ENCODE measurements at regions not wholly inside any gene's neighbourhood (a gene's known extent, or its start where the extent isn't known, plus 50 kb on each side); places are given as distances from the start of the nearest gene placed in this dataset.

- H3K27ac ChIP-seq: no peak overlapping the region
- intact Hi-C loops (cut with DNase I): no loop called here
- TF ChIP-seq POLR2AphosphoS5 (IDR thresholded peaks at IDR 0.05) (no peak), POLR2A (IDR thresholded peaks at IDR 0.05) (no peak), CTCF (IDR thresholded peaks at IDR 0.05) (no peak)
Measured at GRCh38 chr3:30372837-30373236, 233.6 kb upstream of the TGFBR2 start.

GRCh38 chr3:30384546-30385072 is 221.8 kb upstream of the TGFBR2 start:
- H3K27ac ChIP-seq: no peak overlapping the region
- H3K27me3 ChIP-seq: no peaks in the 10 kb centered on the region
- intact Hi-C loops (cut with DNase I): no loop called here
- H3K9me3 ChIP-seq: no peaks in the 10 kb centered on the region
- no peak for DNase-seq
- no peaks in the 10 kb centered on the region for H3K36me3 ChIP-seq
- H3K4me3 ChIP-seq: no peak overlapping the region
- TF ChIP-seq POLR2A (IDR thresholded peaks at IDR 0.05) (no peak), CTCF (IDR thresholded peaks at IDR 0.05) (no peak), EP300 (IDR thresholded peaks at IDR 0.05) (no peak), POLR2AphosphoS5 (IDR thresholded peaks at IDR 0.05) (no peak)
- 66 to 90% methylated on average over 2 of the region's 2 CpGs for WGBS, 2 donors
- no peaks in the 10 kb centered on the region for H3K4me1 ChIP-seq

More at GRCh38 chr3:30372837-30373236, 233.6 kb upstream of the TGFBR2 start:
- H3K4me1 ChIP-seq: peaks cover 0 to 21% (median 12%) of the 10 kb centered on the region in 4 donors
- WGBS, 2 donors: 62 to 67% methylated on average over 3 of the region's 3 CpGs
- no peak overlapping the region for H3K4me3 ChIP-seq
- DNase-seq: no peak
- H3K36me3 ChIP-seq: no peaks in the 10 kb centered on the region
- H3K27me3 ChIP-seq: no peaks in the 10 kb centered on the region
- no peaks in the 10 kb centered on the region for H3K9me3 ChIP-seq

- H3K36me3 ChIP-seq: no peaks in the 10 kb centered on the region
- no peak overlapping the region for H3K4me3 ChIP-seq
- no peaks in the 10 kb centered on the region for H3K27me3 ChIP-seq
- TF ChIP-seq CTCF (IDR thresholded peaks at IDR 0.05): no peak
- no peak for TF ChIP-seq POLR2A (IDR thresholded peaks at IDR 0.05)
- TF ChIP-seq EP300 (IDR thresholded peaks at IDR 0.05): no peak
- TF ChIP-seq POLR2AphosphoS5 (IDR thresholded peaks at IDR 0.05): no peak
- no peaks in the 10 kb centered on the region for H3K9me3 ChIP-seq
- no peak overlapping the region for H3K27ac ChIP-seq
- no peak for DNase-seq
- whole genome bisulfite sequencing, 2 donors: 87 to 88% methylated on average over 4 of the region's 4 CpGs
- intact Hi-C loops (cut with DNase I): no loop called here
- H3K4me1 ChIP-seq: peaks cover 0 to 4% (median 0%) of the 10 kb centered on the region in 4 donors
Measured at GRCh38 chr3:30393079-30393478, 213.3 kb upstream of the TGFBR2 start.

- no peaks in the 10 kb centered on the region for H3K27me3 ChIP-seq
- H3K27ac ChIP-seq: peak overlapping the region in 1 of 4 donors; percentile 30
- no peak overlapping the region for H3K4me3 ChIP-seq
- H3K9me3 ChIP-seq: no peaks in the 10 kb centered on the region
- no peak for TF ChIP-seq POLR2A (IDR thresholded peaks at IDR 0.05)
- TF ChIP-seq POLR2AphosphoS5 (IDR thresholded peaks at IDR 0.05): no peak
- no peak for TF ChIP-seq EP300 (IDR thresholded peaks at IDR 0.05)
- no peak for TF ChIP-seq CTCF (IDR thresholded peaks at IDR 0.05)
- no peaks in the 10 kb centered on the region for H3K36me3 ChIP-seq
- no peak for DNase-seq
- intact Hi-C loops (cut with DNase I): no loop called here
- peaks cover 0 to 19% (median 14%) of the 10 kb centered on the region in 4 donors for H3K4me1 ChIP-seq
- 93% methylated on average over 1 of the region's 1 CpG for WGBS, 2 donors
Measured at GRCh38 chr3:30397030-30397429, 209.4 kb upstream of the TGFBR2 start.

All from sigmoid colon (tissue), 6 donors.